Astrocyte (in vitro differentiated cells and primary cell): ENCODE measurements at regions not wholly inside any gene's neighbourhood (a gene's known extent, or its start where the extent isn't known, plus 50 kb on each side); places are given as distances from the start of the nearest gene placed in this dataset.

ENCODE experiments used
- EZH2 ChIP-seq: IDR thresholded peaks from 2 replicates; pipeline ENCODE4 v1.6.1; 2012; ENCODE audit warnings: mild to moderate bottlenecking, low read length, inconsistent platforms; ENCODE audit not compliant: insufficient read depth
- TF ChIP-seq, protein P1 (sequence below): IDR thresholded peaks from 2 replicates; pipeline ENCODE4 v1.5.1; 2011; ENCODE audit warnings: low read depth, mild to moderate bottlenecking, inconsistent platforms, low read length, moderate library complexity; ENCODE audit not compliant: insufficient read depth

DNA sequence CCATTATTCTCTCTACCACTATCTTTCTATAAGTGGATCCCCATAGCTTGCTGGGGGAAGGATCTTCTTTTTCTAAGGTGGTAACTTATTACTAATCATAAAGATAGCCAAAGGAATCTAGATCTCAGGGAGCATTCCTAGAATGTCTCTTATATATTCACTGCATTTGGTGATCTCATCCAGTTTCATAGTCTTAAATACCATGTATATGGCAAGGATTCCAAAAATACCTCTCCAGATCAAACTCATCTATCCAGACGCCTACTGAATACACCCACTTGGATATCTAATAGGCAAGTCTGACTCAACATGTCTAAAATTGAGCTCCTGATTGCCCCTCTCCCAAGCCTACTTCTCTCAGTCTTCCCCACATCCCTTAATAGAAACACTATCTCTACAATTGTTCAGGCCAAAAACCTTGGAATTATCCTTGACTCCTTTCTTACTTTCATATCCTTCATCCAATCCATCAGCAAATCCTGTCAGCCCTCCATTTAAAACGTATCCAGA lies 264.4 kb downstream of the HACE1 start:
- TF ChIP-seq, protein P1, sequence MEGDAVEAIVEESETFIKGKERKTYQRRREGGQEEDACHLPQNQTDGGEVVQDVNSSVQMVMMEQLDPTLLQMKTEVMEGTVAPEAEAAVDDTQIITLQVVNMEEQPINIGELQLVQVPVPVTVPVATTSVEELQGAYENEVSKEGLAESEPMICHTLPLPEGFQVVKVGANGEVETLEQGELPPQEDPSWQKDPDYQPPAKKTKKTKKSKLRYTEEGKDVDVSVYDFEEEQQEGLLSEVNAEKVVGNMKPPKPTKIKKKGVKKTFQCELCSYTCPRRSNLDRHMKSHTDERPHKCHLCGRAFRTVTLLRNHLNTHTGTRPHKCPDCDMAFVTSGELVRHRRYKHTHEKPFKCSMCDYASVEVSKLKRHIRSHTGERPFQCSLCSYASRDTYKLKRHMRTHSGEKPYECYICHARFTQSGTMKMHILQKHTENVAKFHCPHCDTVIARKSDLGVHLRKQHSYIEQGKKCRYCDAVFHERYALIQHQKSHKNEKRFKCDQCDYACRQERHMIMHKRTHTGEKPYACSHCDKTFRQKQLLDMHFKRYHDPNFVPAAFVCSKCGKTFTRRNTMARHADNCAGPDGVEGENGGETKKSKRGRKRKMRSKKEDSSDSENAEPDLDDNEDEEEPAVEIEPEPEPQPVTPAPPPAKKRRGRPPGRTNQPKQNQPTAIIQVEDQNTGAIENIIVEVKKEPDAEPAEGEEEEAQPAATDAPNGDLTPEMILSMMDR: no peak
- no peak for TF ChIP-seq EZH2
